ENCODE measurements at regions not wholly inside any gene's neighbourhood (a gene's known extent, or its start where the extent isn't known, plus 50 kb on each side); places are given as distances from the start of the nearest gene placed in this dataset.

DNA sequence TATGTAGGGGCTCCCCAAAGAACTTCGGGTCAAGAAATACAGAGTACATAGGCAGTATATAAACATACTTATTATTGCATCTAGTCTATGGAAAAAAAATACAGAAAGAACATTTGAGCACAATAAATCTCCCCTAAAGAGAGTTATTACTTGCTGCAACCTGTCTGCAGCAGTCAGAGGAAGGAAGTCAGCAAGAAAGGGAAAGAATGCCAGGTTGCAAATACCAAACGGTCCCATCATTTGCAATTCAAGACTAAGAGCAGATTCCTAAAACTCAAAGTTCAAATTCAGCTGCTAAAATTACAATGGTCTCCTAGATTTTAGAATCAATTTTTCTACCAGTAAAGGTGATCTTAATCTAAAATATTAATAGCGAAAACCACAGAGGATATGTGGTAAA lies 236.2 kb upstream of the NUDT6 start:
- TF ChIP-seq EZH2 (IDR thresholded peaks at IDR 0.05; ENCODE audit: low read length) (no peak), CTCF (optimal IDR thresholded peaks at IDR 0.05 in 1 of 3, IDR thresholded peaks at IDR 0.05 in 1 of 3, conservative IDR thresholded peaks at IDR 0.05 in 1 of 3; ENCODE audit: extremely low read depth in 1 of 3, insufficient read depth in 2 of 3, low read length in 3 of 3) (no peak)

Measured in keratinocyte (primary cell).